Glutamatergic neuron (in vitro differentiated cells): ENCODE measurements at regions not wholly inside any gene's neighbourhood (a gene's known extent, or its start where the extent isn't known, plus 50 kb on each side); places are given as distances from the start of the nearest gene placed in this dataset.

Experiments
- DNase-seq: peaks from one replicate; pipeline ENCODE4 v3.0.0; 2022
- H3K27ac Mint-ChIP-seq: one replicate; pipeline ENCODE4 v1.8.0; 2020; ENCODE audit warnings: mild to moderate bottlenecking, mixed read lengths, inconsistent platforms; ENCODE audit not compliant: unreplicated experiment
- H3K27me3 Mint-ChIP-seq: one replicate; pipeline ENCODE4 v1.8.0; 2020; ENCODE audit warnings: mild to moderate bottlenecking, moderate library complexity, mixed read lengths, inconsistent platforms; ENCODE audit not compliant: unreplicated experiment
- H3K36me3 Mint-ChIP-seq: one replicate; pipeline ENCODE4 v1.8.0; 2020; ENCODE audit warnings: mild to moderate bottlenecking, mixed read lengths, inconsistent platforms; ENCODE audit not compliant: unreplicated experiment
- H3K4me1 Mint-ChIP-seq: one replicate; pipeline ENCODE4 v1.8.0; 2020; ENCODE audit warnings: mild to moderate bottlenecking, low read depth, mixed read lengths, inconsistent platforms; ENCODE audit not compliant: unreplicated experiment
- H3K4me3 Mint-ChIP-seq: one replicate; pipeline ENCODE4 v1.8.0; 2020; ENCODE audit warnings: mild to moderate bottlenecking, mixed read lengths, inconsistent platforms; ENCODE audit not compliant: unreplicated experiment
- H3K9me3 Mint-ChIP-seq: one replicate; pipeline ENCODE4 v1.8.0; 2020; ENCODE audit warnings: mild to moderate bottlenecking, moderate library complexity, mixed read lengths, inconsistent platforms; ENCODE audit not compliant: unreplicated experiment
- TF ChIP-seq, protein P1 (sequence below): fragments of 200-600 bp; sonication (generic); IDR thresholded peaks from one replicate; pipeline ENCODE4 v1.5.0; 2021; ENCODE audit not compliant: partially characterized antibody, unreplicated experiment

DNA sequence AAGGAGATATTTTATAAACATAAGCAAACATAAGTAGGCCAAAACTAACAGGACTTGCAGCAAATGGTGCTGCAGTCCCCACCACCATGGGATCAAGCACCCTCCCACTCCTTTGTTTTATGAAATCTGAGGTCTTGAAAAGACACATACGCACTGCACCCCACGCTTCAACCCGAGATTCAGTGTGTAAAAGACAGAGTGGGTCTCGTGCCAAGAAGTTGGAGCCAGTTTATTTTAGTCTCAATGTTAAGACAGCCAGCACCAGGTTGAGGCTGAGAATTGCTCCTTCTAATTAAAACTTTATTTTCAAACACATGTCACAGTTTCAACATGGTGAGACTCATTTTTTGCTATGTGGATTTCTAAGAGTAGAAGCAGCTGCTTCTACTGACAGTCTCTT, 139.1 kb upstream of the TIAM1 start:
- Mint-ChIP-seq H3K27me3 (no peaks in the 10 kb centered on the region), H3K36me3 (peaks cover 6% of the 10 kb centered on the region)

GRCh38 chr21:31482460-31482859, 138.4 kb upstream of the TIAM1 start:
- DNase-seq = no peak
- Mint-ChIP-seq H3K27ac (no peak overlapping the region), H3K27me3 (no peaks in the 10 kb centered on the region), H3K4me1 (no peaks in the 10 kb centered on the region), H3K9me3 (no peaks in the 10 kb centered on the region), H3K4me3 (no peak overlapping the region), H3K36me3 (peaks cover 6% of the 10 kb centered on the region)
- TF ChIP-seq, protein P1, sequence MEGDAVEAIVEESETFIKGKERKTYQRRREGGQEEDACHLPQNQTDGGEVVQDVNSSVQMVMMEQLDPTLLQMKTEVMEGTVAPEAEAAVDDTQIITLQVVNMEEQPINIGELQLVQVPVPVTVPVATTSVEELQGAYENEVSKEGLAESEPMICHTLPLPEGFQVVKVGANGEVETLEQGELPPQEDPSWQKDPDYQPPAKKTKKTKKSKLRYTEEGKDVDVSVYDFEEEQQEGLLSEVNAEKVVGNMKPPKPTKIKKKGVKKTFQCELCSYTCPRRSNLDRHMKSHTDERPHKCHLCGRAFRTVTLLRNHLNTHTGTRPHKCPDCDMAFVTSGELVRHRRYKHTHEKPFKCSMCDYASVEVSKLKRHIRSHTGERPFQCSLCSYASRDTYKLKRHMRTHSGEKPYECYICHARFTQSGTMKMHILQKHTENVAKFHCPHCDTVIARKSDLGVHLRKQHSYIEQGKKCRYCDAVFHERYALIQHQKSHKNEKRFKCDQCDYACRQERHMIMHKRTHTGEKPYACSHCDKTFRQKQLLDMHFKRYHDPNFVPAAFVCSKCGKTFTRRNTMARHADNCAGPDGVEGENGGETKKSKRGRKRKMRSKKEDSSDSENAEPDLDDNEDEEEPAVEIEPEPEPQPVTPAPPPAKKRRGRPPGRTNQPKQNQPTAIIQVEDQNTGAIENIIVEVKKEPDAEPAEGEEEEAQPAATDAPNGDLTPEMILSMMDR = no peak

More for the DNA sequence above, 139.1 kb upstream of the TIAM1 start:
- DNase-seq = no peak
- Mint-ChIP-seq H3K27ac (no peak overlapping the region), H3K9me3 (no peaks in the 10 kb centered on the region), H3K4me1 (no peaks in the 10 kb centered on the region), H3K4me3 (no peak overlapping the region)
- TF ChIP-seq, protein P1 = no peak

GRCh38 chr21:31480228-31480627, 136.2 kb upstream of the TIAM1 start:
- H3K4me3 Mint-ChIP-seq = no peak overlapping the region
- no peaks in the 10 kb centered on the region for H3K4me1 Mint-ChIP-seq
- no peak overlapping the region for H3K27ac Mint-ChIP-seq
- no peaks in the 10 kb centered on the region for H3K27me3 Mint-ChIP-seq
- H3K36me3 Mint-ChIP-seq = no peaks in the 10 kb centered on the region
- no peak for DNase-seq
- no peaks in the 10 kb centered on the region for H3K9me3 Mint-ChIP-seq
- TF ChIP-seq, protein P1 = no peak

DNA sequence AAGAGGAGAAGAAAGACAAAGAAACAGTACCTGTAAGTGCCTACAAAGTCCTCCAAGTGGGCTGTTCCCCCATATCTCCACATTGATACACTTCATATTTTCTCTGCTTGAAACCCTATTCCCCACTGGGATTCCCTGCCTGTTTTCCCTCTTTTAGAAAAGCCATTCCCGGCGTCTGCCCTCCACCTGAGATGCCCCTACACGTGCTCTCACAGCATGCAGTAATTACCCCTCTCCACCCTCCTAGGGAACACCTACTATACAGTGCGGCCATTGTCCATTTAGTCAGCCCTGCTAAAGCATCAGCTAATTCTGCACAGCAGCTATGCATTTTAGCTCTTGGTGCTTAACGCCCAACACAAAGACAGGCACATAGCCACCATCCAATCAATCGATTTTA, 135.7 kb upstream of the TIAM1 start:
- DNase-seq = no peak
- Mint-ChIP-seq H3K4me3 (no peak overlapping the region), H3K36me3 (no peaks in the 10 kb centered on the region), H3K9me3 (no peaks in the 10 kb centered on the region), H3K27me3 (no peaks in the 10 kb centered on the region), H3K27ac (no peak overlapping the region), H3K4me1 (no peaks in the 10 kb centered on the region)
- TF ChIP-seq, protein P1 = no peak

DNA sequence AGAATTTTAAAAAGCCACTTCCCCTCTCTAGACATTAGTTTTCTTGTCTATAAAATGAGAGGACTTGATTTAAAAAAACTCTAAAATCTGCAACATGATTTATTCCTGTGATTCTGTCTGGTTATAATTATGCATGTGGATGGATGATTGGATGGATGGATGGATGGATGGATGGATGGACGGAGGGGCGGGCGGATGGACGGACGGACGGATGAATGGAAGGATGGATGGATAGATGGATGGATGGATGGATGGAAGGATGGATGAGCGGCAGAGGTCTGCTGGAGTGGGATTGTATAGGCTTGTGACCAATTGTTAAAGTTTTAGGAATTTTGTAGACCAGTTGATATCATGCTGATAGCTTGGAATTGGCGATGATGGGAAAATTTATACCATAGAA, 135.2 kb upstream of the TIAM1 start:
- Mint-ChIP-seq H3K36me3 (no peaks in the 10 kb centered on the region), H3K4me1 (no peaks in the 10 kb centered on the region), H3K27me3 (no peaks in the 10 kb centered on the region), H3K27ac (no peak overlapping the region), H3K4me3 (no peak overlapping the region), H3K9me3 (no peaks in the 10 kb centered on the region)
- TF ChIP-seq, protein P1 = no peak
- no peak for DNase-seq
